ENCODE measurements at regions not wholly inside any gene's neighbourhood (a gene's known extent, or its start where the extent isn't known, plus 50 kb on each side); places are given as distances from the start of the nearest gene placed in this dataset.

- H3K9me3 ChIP-seq (ENCODE audit: control insufficient read depth, insufficient read depth, low read length), result no peaks in the 10 kb centered on the region
- no peak for TF ChIP-seq EZH2phosphoT487 (IDR thresholded peaks at IDR 0.05; ENCODE audit: borderline replicate concordance, low read length)
- TF ChIP-seq CTCF (IDR thresholded peaks at IDR 0.05; ENCODE audit: low read depth, low read length, poor library complexity, severe bottlenecking), result no peak
- no peaks in the 10 kb centered on the region for H3K79me2 ChIP-seq (ENCODE audit: control insufficient read depth, low read length)
- H3K4me2 ChIP-seq (ENCODE audit: low read length), result no peak overlapping the region
- H3F3A ChIP-seq (ENCODE audit: control insufficient read depth, insufficient read depth), result no peaks in the 10 kb centered on the region
- no peaks in the 10 kb centered on the region for H4K20me1 ChIP-seq (ENCODE audit: control insufficient read depth, insufficient read depth, low read depth, low read length)
- no peak overlapping the region for H3K4me3 ChIP-seq (ENCODE audit: low read length)
- no peaks in the 10 kb centered on the region for H3K9me2 ChIP-seq (replicated peaks; ENCODE audit: control insufficient read depth, low read length)
- no peak overlapping the region for H3K27ac ChIP-seq (ENCODE audit: low read depth, low read length)
- no peaks in the 10 kb centered on the region for H3K36me3 ChIP-seq (ENCODE audit: control insufficient read depth, low read length)
- H3K4me1 ChIP-seq (ENCODE audit: control insufficient read depth, low read length), result no peaks in the 10 kb centered on the region
- H3K27me3 ChIP-seq (ENCODE audit: control insufficient read depth, low read length), result peaks cover 4% of the 10 kb centered on the region; the same call in 1 of the 2 replicates
Observed at GRCh38 chr2:157194844-157195243, 62.7 kb upstream of the GALNT5 start.

- no peaks in the 10 kb centered on the region for H3F3A ChIP-seq (ENCODE audit: control insufficient read depth, insufficient read depth)
- no peaks in the 10 kb centered on the region for H3K79me2 ChIP-seq (ENCODE audit: control insufficient read depth, low read length)
- no peaks in the 10 kb centered on the region for H3K36me3 ChIP-seq (ENCODE audit: control insufficient read depth, low read length)
- no peaks in the 10 kb centered on the region for H4K20me1 ChIP-seq (ENCODE audit: control insufficient read depth, insufficient read depth, low read depth, low read length)
- no peak for TF ChIP-seq CTCF (IDR thresholded peaks at IDR 0.05; ENCODE audit: low read depth, low read length, poor library complexity, severe bottlenecking)
- TF ChIP-seq EZH2phosphoT487 (IDR thresholded peaks at IDR 0.05; ENCODE audit: borderline replicate concordance, low read length), result no peak
- H3K27me3 ChIP-seq (ENCODE audit: control insufficient read depth, low read length), result peaks cover 4% of the 10 kb centered on the region; the same call in 1 of the 2 replicates
- H3K4me3 ChIP-seq (ENCODE audit: low read length), result no peak overlapping the region
- H3K27ac ChIP-seq (ENCODE audit: low read depth, low read length), result no peak overlapping the region
- H3K4me2 ChIP-seq (ENCODE audit: low read length), result no peak overlapping the region
- no peaks in the 10 kb centered on the region for H3K9me2 ChIP-seq (replicated peaks; ENCODE audit: control insufficient read depth, low read length)
- H3K9me3 ChIP-seq (ENCODE audit: control insufficient read depth, insufficient read depth, low read length), result no peaks in the 10 kb centered on the region
- H3K4me1 ChIP-seq (ENCODE audit: control insufficient read depth, low read length), result no peaks in the 10 kb centered on the region
Observed at GRCh38 chr2:157196956-157197355, 60.5 kb upstream of the GALNT5 start.

DNA sequence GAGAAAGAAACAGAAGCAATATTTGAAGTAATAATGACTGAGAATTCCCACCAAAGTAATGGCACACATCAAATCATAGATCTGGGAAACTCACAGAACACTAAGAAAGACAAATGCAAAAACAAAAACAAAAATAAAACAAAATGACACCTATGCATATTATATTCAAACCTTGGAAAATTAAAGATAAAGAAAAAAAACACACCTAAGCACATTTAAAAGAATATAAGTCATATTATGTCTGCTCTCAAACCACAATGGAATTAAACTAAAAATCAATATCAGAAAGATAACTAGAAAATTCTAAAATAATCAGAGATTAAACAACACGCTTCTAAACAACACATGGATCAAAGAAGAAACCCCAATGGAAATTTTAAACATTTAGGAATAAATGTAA lies 59.7 kb upstream of the GALNT5 start:
- H3K9me3 ChIP-seq (ENCODE audit: control insufficient read depth, insufficient read depth, low read length), result no peaks in the 10 kb centered on the region
- no peaks in the 10 kb centered on the region for H3K36me3 ChIP-seq (ENCODE audit: control insufficient read depth, low read length)
- no peaks in the 10 kb centered on the region for H4K20me1 ChIP-seq (ENCODE audit: control insufficient read depth, insufficient read depth, low read depth, low read length)
- H3K4me2 ChIP-seq (ENCODE audit: low read length), result no peak overlapping the region
- TF ChIP-seq EZH2phosphoT487 (IDR thresholded peaks at IDR 0.05; ENCODE audit: borderline replicate concordance, low read length), result no peak
- TF ChIP-seq CTCF (IDR thresholded peaks at IDR 0.05; ENCODE audit: low read depth, low read length, poor library complexity, severe bottlenecking), result no peak
- no peaks in the 10 kb centered on the region for H3F3A ChIP-seq (ENCODE audit: control insufficient read depth, insufficient read depth)
- H3K4me1 ChIP-seq (ENCODE audit: control insufficient read depth, low read length), result no peaks in the 10 kb centered on the region
- no peaks in the 10 kb centered on the region for H3K9me2 ChIP-seq (replicated peaks; ENCODE audit: control insufficient read depth, low read length)
- peaks cover 4% of the 10 kb centered on the region; the same call in 1 of the 2 replicates for H3K27me3 ChIP-seq (ENCODE audit: control insufficient read depth, low read length)
- no peak overlapping the region for H3K4me3 ChIP-seq (ENCODE audit: low read length)
- H3K27ac ChIP-seq (ENCODE audit: low read depth, low read length), result no peak overlapping the region
- no peaks in the 10 kb centered on the region for H3K79me2 ChIP-seq (ENCODE audit: control insufficient read depth, low read length)

- no peaks in the 10 kb centered on the region for H4K20me1 ChIP-seq (ENCODE audit: control insufficient read depth, insufficient read depth, low read depth, low read length)
Observed at GRCh38 chr2:157203651-157204050, 53.9 kb upstream of the GALNT5 start.

More at GRCh38 chr2:157203651-157204050, 53.9 kb upstream of the GALNT5 start:
- Histone ChIP-seq H3K36me3 (ENCODE audit: control insufficient read depth, low read length) (no peaks in the 10 kb centered on the region), H3K4me2 (ENCODE audit: low read length) (no peak overlapping the region), H3K4me3 (ENCODE audit: low read length) (no peak overlapping the region), H3K9me2 (replicated peaks; ENCODE audit: control insufficient read depth, low read length) (no peaks in the 10 kb centered on the region), H3K9me3 (ENCODE audit: control insufficient read depth, insufficient read depth, low read length) (no peaks in the 10 kb centered on the region), H3K27me3 (ENCODE audit: control insufficient read depth, low read length) (no peaks in the 10 kb centered on the region), H3K4me1 (ENCODE audit: control insufficient read depth, low read length) (no peaks in the 10 kb centered on the region), H3K79me2 (ENCODE audit: control insufficient read depth, low read length) (no peaks in the 10 kb centered on the region), H3F3A (ENCODE audit: control insufficient read depth, insufficient read depth) (no peaks in the 10 kb centered on the region), H3K27ac (ENCODE audit: low read depth, low read length) (no peak overlapping the region)
- no peak for TF ChIP-seq CTCF (IDR thresholded peaks at IDR 0.05; ENCODE audit: low read depth, low read length, poor library complexity, severe bottlenecking)
- TF ChIP-seq EZH2phosphoT487 (IDR thresholded peaks at IDR 0.05; ENCODE audit: borderline replicate concordance, low read length), result no peak

All from DOHH2 (cell line).